ENCODE measurements at regions not wholly inside any gene's neighbourhood (a gene's known extent, or its start where the extent isn't known, plus 50 kb on each side); places are given as distances from the start of the nearest gene placed in this dataset.

DNA sequence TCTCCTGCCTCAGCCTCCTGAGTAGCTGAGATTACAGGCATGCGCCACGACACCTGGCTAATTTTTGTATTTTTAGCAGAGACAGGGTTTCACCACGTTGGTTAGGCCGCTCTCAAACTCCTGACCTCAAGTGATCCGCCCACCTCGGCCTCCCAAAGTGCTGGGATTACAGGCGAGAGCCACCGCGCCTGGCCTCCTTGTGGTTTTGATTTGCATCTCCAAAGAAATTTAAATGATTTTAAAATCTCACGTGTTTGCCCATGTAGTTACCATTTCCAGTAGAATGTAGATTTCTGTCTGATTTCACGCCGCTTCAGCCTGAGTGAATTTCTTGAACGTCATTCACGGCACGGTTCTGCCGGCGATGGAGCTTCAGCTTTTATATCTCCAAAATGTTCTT lies 55.8 kb downstream of the IGF2 start:
- CTCF ChIA-PET (ENCODE audit: low intra/inter-chr PET ratio, low total read pairs), result no interaction called here
- H4K20me1 ChIP-seq (ENCODE audit: insufficient read depth, low read length), result no peaks in the 10 kb centered on the region
- H3K36me3 ChIP-seq (replicated peaks in 1 of 2; ENCODE audit: control insufficient read depth in 1 of 2, insufficient read depth in 2 of 2, low read length in 2 of 2), result no peaks in the 10 kb centered on the region
- no peak for FAIRE-seq
- no peaks in the 10 kb centered on the region for H3K79me2 ChIP-seq (ENCODE audit: insufficient read depth, low read length)
- intact Hi-C loops (cut with micrococcal nuclease; ENCODE audit: unreplicated experiment), result no loop called here
- no peak overlapping the region for H2AFZ ChIP-seq (ENCODE audit: low read length)
- no peak overlapping the region for H3K4me2 ChIP-seq (ENCODE audit: low read depth, low read length)
- 82% methylated on average over 17 of the region's 17 CpGs for WGBS (ENCODE audit: low lambda C conversion rate)
- BruUV-seq (replicated peaks), result no TSS peak
- H3K27me3 ChIP-seq (ENCODE audit: control insufficient read depth in 1 of 2, insufficient read depth in 2 of 2, low read length in 2 of 2), result peaks cover 2 to 35% of the 10 kb centered on the region in 2 experiments; a peak in 3 of 5 replicates
- TF ChIP-seq CEBPB (IDR thresholded peaks at IDR 0.05; ENCODE audit: borderline replicate concordance, low read depth, low read length), result no peak
- peaks cover under 1% of the 10 kb centered on the region; the same call in 1 of the 2 replicates for H3K4me1 ChIP-seq (ENCODE audit: insufficient read depth, low read length)
- no peak for ATAC-seq
- DNase-seq (ENCODE audit: low spot score), result no peak
- peaks cover 17% of the 10 kb centered on the region for H3K9me3 ChIP-seq (ENCODE audit: low read length)
- H3K27ac ChIP-seq (ENCODE audit: extremely low read length, insufficient read depth, low read length), result no peak overlapping the region
- no peak overlapping the region for H3K4me3 ChIP-seq (replicated peaks in 1 of 3; ENCODE audit: insufficient read depth in 1 of 3, low read depth in 2 of 3, low read length in 3 of 3)
- H3K9ac ChIP-seq (ENCODE audit: insufficient read depth, low read depth, low read length), result no peak overlapping the region
- POLR2A ChIA-PET, result no interaction called here
- in situ Hi-C loops (cut with HindIII; ENCODE audit: extremely low pct_ligation_motif_present, low pct_unique_long_range_greater_than_20kb), result no loop called here

DNA sequence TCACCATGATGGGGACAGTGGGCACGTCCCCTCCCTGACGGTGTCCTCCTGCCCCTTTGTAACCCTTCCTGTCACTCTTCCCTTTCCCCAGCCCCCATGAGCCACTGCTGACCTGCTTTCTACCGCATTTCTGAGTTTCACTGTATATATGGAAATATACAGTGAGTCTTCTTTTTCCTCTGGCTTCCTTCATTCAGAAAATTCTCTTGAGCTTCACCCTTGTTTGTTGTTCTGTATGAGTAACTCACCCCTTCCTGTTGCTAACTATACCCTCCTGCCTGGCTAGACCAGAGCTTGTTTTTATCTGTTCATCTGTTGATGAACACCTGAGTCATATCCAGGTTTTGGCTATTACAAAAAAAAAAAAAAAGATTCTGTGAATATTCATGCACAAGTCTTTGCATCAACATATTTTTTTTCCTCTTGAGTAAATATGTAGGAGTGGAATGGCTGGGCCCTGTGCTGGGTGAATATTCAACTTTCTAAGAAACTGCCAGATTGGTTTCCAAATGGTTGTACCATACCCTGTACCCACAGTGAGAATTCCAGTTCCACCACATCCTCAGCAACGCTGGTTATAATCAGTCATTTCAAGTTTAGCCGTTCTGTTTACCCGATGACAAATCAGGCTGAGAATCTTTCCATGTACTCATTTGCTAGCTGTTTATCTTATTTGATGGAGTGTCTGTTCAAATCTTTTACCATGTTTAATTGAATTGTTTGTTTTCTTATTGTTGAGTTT lies 62.0 kb downstream of the IGF2 start:
- POLR2A ChIA-PET, result interaction anchor here (0.9 kb wide), 2 partner anchors 87 to 89 kb away, joined by 3 read pairs; no protein-coding TSS in a partner anchor
- Histone ChIP-seq H3K27ac (ENCODE audit: extremely low read length, insufficient read depth, low read length) (no peak overlapping the region), H4K20me1 (ENCODE audit: insufficient read depth, low read length) (no peaks in the 10 kb centered on the region), H3K4me1 (ENCODE audit: insufficient read depth, low read length) (peaks cover 32% of the 10 kb centered on the region; the same call in 1 of the 2 replicates), H3K36me3 (replicated peaks in 1 of 2; ENCODE audit: control insufficient read depth in 1 of 2, insufficient read depth in 2 of 2, low read length in 2 of 2) (no peaks in the 10 kb centered on the region), H2AFZ (ENCODE audit: low read length) (no peak overlapping the region), H3K9ac (ENCODE audit: insufficient read depth, low read depth, low read length) (no peak overlapping the region), H3K27me3 (ENCODE audit: control insufficient read depth in 1 of 2, insufficient read depth in 2 of 2, low read length in 2 of 2) (peaks cover 0 to 11% of the 10 kb centered on the region in 2 experiments; a peak in 2 of 5 replicates), H3K4me2 (ENCODE audit: low read depth, low read length) (no peak overlapping the region; the same call in 1 of the 2 replicates), H3K4me3 (replicated peaks in 1 of 3; ENCODE audit: insufficient read depth in 1 of 3, low read depth in 2 of 3, low read length in 3 of 3) (no peak overlapping the region), H3K79me2 (ENCODE audit: insufficient read depth, low read length) (no peaks in the 10 kb centered on the region), H3K9me3 (ENCODE audit: low read length) (no peaks in the 10 kb centered on the region)
- no peak for FAIRE-seq
- no peak for ATAC-seq
- in situ Hi-C loops (cut with HindIII; ENCODE audit: extremely low pct_ligation_motif_present, low pct_unique_long_range_greater_than_20kb), result no loop called here
- intact Hi-C loops (cut with micrococcal nuclease; ENCODE audit: unreplicated experiment), result no loop called here
- WGBS (ENCODE audit: low lambda C conversion rate), result 3% methylated on average over 6 of the region's 6 CpGs
- no TSS peak for BruUV-seq (replicated peaks)
- peak; percentile 55 for DNase-seq (ENCODE audit: low spot score)
- CTCF ChIA-PET (ENCODE audit: low intra/inter-chr PET ratio, low total read pairs), result no interaction called here
- no peak for TF ChIP-seq ZNF660 (CRISPR knock-in tag; IDR thresholded peaks at IDR 0.05; ENCODE audit: borderline replicate concordance, low read depth)
- TF ChIP-seq NAIF1 (CRISPR knock-in tag; IDR thresholded peaks at IDR 0.05; ENCODE audit: borderline replicate concordance), result no peak
- TF ChIP-seq, protein P1, sequence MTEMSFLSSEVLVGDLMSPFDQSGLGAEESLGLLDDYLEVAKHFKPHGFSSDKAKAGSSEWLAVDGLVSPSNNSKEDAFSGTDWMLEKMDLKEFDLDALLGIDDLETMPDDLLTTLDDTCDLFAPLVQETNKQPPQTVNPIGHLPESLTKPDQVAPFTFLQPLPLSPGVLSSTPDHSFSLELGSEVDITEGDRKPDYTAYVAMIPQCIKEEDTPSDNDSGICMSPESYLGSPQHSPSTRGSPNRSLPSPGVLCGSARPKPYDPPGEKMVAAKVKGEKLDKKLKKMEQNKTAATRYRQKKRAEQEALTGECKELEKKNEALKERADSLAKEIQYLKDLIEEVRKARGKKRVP (CRISPR knock-in tag; IDR thresholded peaks at IDR 0.05), result 0 out of 4 replicates have a peak, but pooled peaks of 1 of the 2 experiments have one; percentile 14
